Stimulated activated CD4-positive, alpha-beta T cell treated with anti-CD3 and anti-CD28 coated beads, Interleukin-2, amount 100 ng/mL, for 24 hours (primary cell): ENCODE measurements at regions not wholly inside any gene's neighbourhood (a gene's known extent, or its start where the extent isn't known, plus 50 kb on each side); places are given as distances from the start of the nearest gene placed in this dataset.

Experiments used
- DNase-seq, 2 donors: peaks; one replicate each; pipeline ENCODE4 v3.0.0-alpha.2; 2020

DNA sequence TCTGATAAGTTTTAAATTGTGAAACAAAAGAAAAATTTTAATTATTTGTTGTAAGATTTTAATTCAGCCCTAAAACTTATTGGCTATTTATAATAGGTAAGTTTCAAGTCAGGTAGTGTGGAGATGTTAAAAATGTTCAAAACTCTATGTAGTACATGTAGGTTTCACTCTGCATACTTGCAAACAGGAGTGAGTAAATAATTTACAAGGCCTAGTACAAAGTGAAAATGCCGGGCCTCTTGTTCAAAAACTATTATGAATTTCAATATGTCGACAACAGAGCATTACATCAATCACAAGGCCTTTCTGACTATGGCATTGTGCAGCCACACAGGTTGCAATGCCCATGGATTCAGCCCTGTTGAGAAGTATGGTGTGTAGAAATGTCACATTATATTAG is 80.9 kb upstream of the GRIK2 start:
- no peak for DNase-seq

GRCh38 chr6:101322921-101323320 is 70.6 kb upstream of the GRIK2 start:
- no peak for DNase-seq

GRCh38 chr6:101326411-101326810 is 67.1 kb upstream of the GRIK2 start:
- DNase-seq: no peak

GRCh38 chr6:101341926-101342325 is 51.6 kb upstream of the GRIK2 start:
- DNase-seq: no peak
